Heart right ventricle (tissue), 16 donors: ENCODE measurements at regions not wholly inside any gene's neighbourhood (a gene's known extent, or its start where the extent isn't known, plus 50 kb on each side); places are given as distances from the start of the nearest gene placed in this dataset.

Source experiments
- ATAC-seq, 8 donors: fragments of 200-7000 bp; cut with Tn5 transposase; one replicate each; pipeline ENCODE4 v1.9.1; 2020; ENCODE audit warnings: mild to moderate bottlenecking in 8 of 8, moderate library complexity in 8 of 8, moderate number of reproducible peaks in 1 of 8
- DNase-seq, 2 donors: peaks; one replicate each; pipeline ENCODE4 v3.0.0-alpha.2; 2020
- H3K27ac ChIP-seq, 10 donors: fragments of 200-600 bp; sonication (generic) in 2 of 10; one replicate each; pipeline versions ENCODE4 v1.5.0 to v1.8.0; 2020 to 2022; ENCODE audit warnings: mild to moderate bottlenecking in 3 of 10
- H3K27me3 ChIP-seq, 7 donors: fragments of 200-600 bp; one replicate each; pipeline ENCODE4 v1.8.0; 2021 to 2022; ENCODE audit warnings: mild to moderate bottlenecking in 2 of 7
- H3K36me3 ChIP-seq, 9 donors: fragments of 200-600 bp; sonication (generic) in 1 of 9; one replicate each; pipeline versions ENCODE4 v1.5.0 to v1.8.0; 2020 to 2022; ENCODE audit warnings: mild to moderate bottlenecking in 2 of 9
- H3K4me1 ChIP-seq, 9 donors: fragments of 200-600 bp; sonication (generic) in 1 of 9; one replicate each; pipeline versions ENCODE4 v1.5.0 to v1.8.0; 2020 to 2022; ENCODE audit warnings: mild to moderate bottlenecking in 4 of 9
- H3K4me3 ChIP-seq, 10 donors: fragments of 200-600 bp; sonication (generic) in 2 of 10; one replicate each; pipeline versions ENCODE4 v1.5.0 to v1.8.0; 2020 to 2022; ENCODE audit warnings: mild to moderate bottlenecking in 7 of 10, moderate library complexity in 2 of 10
- H3K9me3 ChIP-seq, 11 donors: fragments of 200-600 bp in 10 of 11; sonication (generic) in 2 of 11; one replicate each; pipeline versions ENCODE4 v1.5.0 to v1.8.0; 2013 to 2022; ENCODE audit warnings: mild to moderate bottlenecking in 2 of 11, control low read depth in 1 of 11, moderate library complexity in 1 of 11
- WGBS, 2 donors: extraction: QIAGEN DNeasy Blood & Tissue Kit; methylation state at CpG; one replicate each; pipeline ENCODE4 v1.1.7; 2013; ENCODE audit warnings: inconsistent platforms in 1 of 2; 5-methylcytosine and 5-hydroxymethylcytosine counted together
- intact Hi-C, 10 donors: fragments of 100-400 bp; cut with DNase I; formaldehyde crosslinking; loops; one replicate each; pipeline versions ENCODE4 v1.11.1 to v1.14.2; 2022
- TF ChIP-seq, protein P1 (sequence below), 9 donors: fragments of 200-600 bp; sonication (generic) in 2 of 9; IDR thresholded peaks; one replicate each; pipeline versions ENCODE4 v1.5.0 to v1.8.0; 2021 to 2022; ENCODE audit warnings: antibody characterized with exemption in 9 of 9, mild to moderate bottlenecking in 5 of 9, moderate library complexity in 1 of 9
- donor health status: Arrhythmogenic right ventricular cardiomyopathy.
- donor health status: ischemic (EF 13 %, LVEDD 7.1; RV severe dilation, severe dysfunction).
- donor health status: healthy with polysubstance abuse.
- donor health status: DM: no; HTN: yes; CAD: no.
- donor health status: DM: no; HTN: no; CAD: no.
- donor health status: ischemic (EF 25% LVEDD 6.9; RV normal size, moderate dysfunction).
- donor health status: ischemic (EF 25% LVEDD 5.7; RV mildly dilated, moderate dysfunction).
- donor health status: healthy.
- donor health status: DM: yes; HTN: yes; CAD: no.
- donor health status: Ischemic cardiomyopathy.
- donor health status: ischemic (EF 35%, LVEDD 5.7; RV mildly dilated, moderate dysfunction).
- donor health status: nonischemic (EF 11% LVEDD 7.7; RV severe dilation, severe dysfunction).
- donor health status: DM: yes; HTN: yes; CAD: no.
- donor health status: PGD.
- donor health status: ischemic (EF 29% LVEDD 5.4; RV normal size, mild dysfunction).
- donor health status: nonischemic (EF 23%, LVEDD 6.1; RV moderate dilation, normal function).

GRCh38 chr2:16277117-16277516 is 336.8 kb downstream of the MYCN start:
- ATAC-seq (no peak), DNase-seq (no peak)
- no peaks in the 10 kb centered on the region for H3K4me1 ChIP-seq
- WGBS, 2 donors = 81 to 82% methylated on average over 2 of the region's 2 CpGs
- no peak overlapping the region for H3K27ac ChIP-seq
- H3K27me3 ChIP-seq = no peaks in the 10 kb centered on the region
- H3K9me3 ChIP-seq = no peaks in the 10 kb centered on the region
- intact Hi-C loops = no loop called here
- no peak overlapping the region for H3K4me3 ChIP-seq
- H3K36me3 ChIP-seq = no peaks in the 10 kb centered on the region
- TF ChIP-seq, protein P1, sequence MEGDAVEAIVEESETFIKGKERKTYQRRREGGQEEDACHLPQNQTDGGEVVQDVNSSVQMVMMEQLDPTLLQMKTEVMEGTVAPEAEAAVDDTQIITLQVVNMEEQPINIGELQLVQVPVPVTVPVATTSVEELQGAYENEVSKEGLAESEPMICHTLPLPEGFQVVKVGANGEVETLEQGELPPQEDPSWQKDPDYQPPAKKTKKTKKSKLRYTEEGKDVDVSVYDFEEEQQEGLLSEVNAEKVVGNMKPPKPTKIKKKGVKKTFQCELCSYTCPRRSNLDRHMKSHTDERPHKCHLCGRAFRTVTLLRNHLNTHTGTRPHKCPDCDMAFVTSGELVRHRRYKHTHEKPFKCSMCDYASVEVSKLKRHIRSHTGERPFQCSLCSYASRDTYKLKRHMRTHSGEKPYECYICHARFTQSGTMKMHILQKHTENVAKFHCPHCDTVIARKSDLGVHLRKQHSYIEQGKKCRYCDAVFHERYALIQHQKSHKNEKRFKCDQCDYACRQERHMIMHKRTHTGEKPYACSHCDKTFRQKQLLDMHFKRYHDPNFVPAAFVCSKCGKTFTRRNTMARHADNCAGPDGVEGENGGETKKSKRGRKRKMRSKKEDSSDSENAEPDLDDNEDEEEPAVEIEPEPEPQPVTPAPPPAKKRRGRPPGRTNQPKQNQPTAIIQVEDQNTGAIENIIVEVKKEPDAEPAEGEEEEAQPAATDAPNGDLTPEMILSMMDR (IDR thresholded peaks at IDR 0.05) = no peak

DNA sequence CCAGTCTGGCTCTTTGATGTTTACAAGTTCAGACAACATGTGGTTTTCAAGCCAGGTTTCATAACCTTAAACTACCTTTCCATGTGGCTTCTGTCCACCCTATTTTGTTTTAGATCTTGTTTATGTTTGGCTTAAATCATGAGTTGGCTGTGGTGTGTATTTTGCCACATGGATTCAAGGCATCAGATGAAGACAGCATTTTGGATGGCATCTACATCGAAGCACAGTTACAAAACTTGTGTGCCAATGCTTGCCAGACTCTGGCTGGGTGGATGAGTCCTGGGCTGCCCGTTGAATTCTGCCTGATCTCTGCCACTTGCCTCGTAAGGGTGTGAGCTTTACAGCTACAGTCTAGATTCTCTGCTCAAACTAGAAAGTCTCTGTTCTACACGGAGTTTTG is 335.3 kb downstream of the MYCN start:
- WGBS, 2 donors = 85 to 87% methylated on average over 4 of the region's 4 CpGs
- TF ChIP-seq, protein P1 (IDR thresholded peaks at IDR 0.05) = no peak
- intact Hi-C loops = no loop called here
- Histone ChIP-seq H3K36me3 (no peaks in the 10 kb centered on the region), H3K9me3 (no peaks in the 10 kb centered on the region), H3K4me1 (no peaks in the 10 kb centered on the region), H3K27me3 (no peaks in the 10 kb centered on the region), H3K27ac (no peak overlapping the region), H3K4me3 (no peak overlapping the region)
- DNase-seq (no peak), ATAC-seq (no peak)

- TF ChIP-seq, protein P1 (IDR thresholded peaks at IDR 0.05) = no peak
- H3K4me1 ChIP-seq = no peaks in the 10 kb centered on the region
- intact Hi-C loops = no loop called here
- H3K27me3 ChIP-seq = no peaks in the 10 kb centered on the region
- DNase-seq = no peak
- H3K36me3 ChIP-seq = no peaks in the 10 kb centered on the region
- H3K9me3 ChIP-seq = no peaks in the 10 kb centered on the region
- no peak overlapping the region for H3K27ac ChIP-seq
- H3K4me3 ChIP-seq = no peak overlapping the region
- no peak for ATAC-seq
- 88 to 90% methylated on average over 4 of the region's 4 CpGs for WGBS, 2 donors
Measured at GRCh38 chr2:16275131-16275530, 334.8 kb downstream of the MYCN start.

- intact Hi-C loops = no loop called here
- no peaks in the 10 kb centered on the region for H3K36me3 ChIP-seq
- no peaks in the 10 kb centered on the region for H3K4me1 ChIP-seq
- H3K27me3 ChIP-seq = no peaks in the 10 kb centered on the region
- no peaks in the 10 kb centered on the region for H3K9me3 ChIP-seq
- no peak for DNase-seq
- H3K27ac ChIP-seq = no peak overlapping the region
- no peak overlapping the region for H3K4me3 ChIP-seq
- TF ChIP-seq, protein P1 (IDR thresholded peaks at IDR 0.05) = no peak
- no peak for ATAC-seq
Measured at GRCh38 chr2:16273111-16273510, 332.8 kb downstream of the MYCN start.
